Mesenchymal stem cell (in vitro differentiated cells and primary cell): ENCODE measurements at regions not wholly inside any gene's neighbourhood (a gene's known extent, or its start where the extent isn't known, plus 50 kb on each side); places are given as distances from the start of the nearest gene placed in this dataset.

Source experiments
- DNase-seq: peaks from one replicate; pipeline ENCODE4 v3.0.0-alpha.2; 2013
- H2AFZ ChIP-seq: one replicate; pipeline ENCODE4 v1.6.1; 2013; ENCODE audit warnings: low read depth, mild to moderate bottlenecking, control low read depth, inconsistent platforms, low read length, moderate library complexity
- H2AK5ac ChIP-seq: 2 replicates; pipeline ENCODE4 v1.6.1; 2013; ENCODE audit warnings: low read length, moderate library complexity, mild to moderate bottlenecking, inconsistent platforms; ENCODE audit not compliant: severe bottlenecking
- H2BK120ac ChIP-seq: one replicate; pipeline ENCODE4 v1.6.1; 2013; ENCODE audit warnings: low read depth, mild to moderate bottlenecking, inconsistent platforms, low read length, moderate library complexity
- H2BK12ac ChIP-seq, 2 experiments: one replicate each; pipeline ENCODE4 v1.6.1; 2013; ENCODE audit warnings: inconsistent platforms in 2 of 2, low read length in 2 of 2, mild to moderate bottlenecking in 2 of 2, moderate library complexity in 2 of 2, control low read depth in 1 of 2
- H2BK15ac ChIP-seq: one replicate; pipeline ENCODE4 v1.6.1; 2013; ENCODE audit warnings: mild to moderate bottlenecking, low read depth, inconsistent platforms; ENCODE audit not compliant: poor library complexity, severe bottlenecking
- H2BK5ac ChIP-seq: 2 replicates; pipeline ENCODE4 v1.6.1; 2013; ENCODE audit warnings: low read depth, mild to moderate bottlenecking, low read length, control low read depth, inconsistent platforms; ENCODE audit not compliant: poor library complexity, severe bottlenecking
- H3K14ac ChIP-seq, 2 experiments: one replicate each; pipeline ENCODE4 v1.6.1; 2013; ENCODE audit warnings: inconsistent platforms in 2 of 2, low read length in 2 of 2, control low read depth in 1 of 2, mild to moderate bottlenecking in 1 of 2, moderate library complexity in 1 of 2
- H3K18ac ChIP-seq, 2 experiments: one replicate each; pipeline ENCODE4 v1.6.1; 2013; ENCODE audit warnings: inconsistent platforms in 2 of 2, low read length in 2 of 2, control low read depth in 1 of 2, low read depth in 1 of 2, mild to moderate bottlenecking in 1 of 2
- H3K23ac ChIP-seq, 2 experiments: one replicate each; pipeline ENCODE4 v1.6.1; 2013; ENCODE audit warnings: inconsistent platforms in 2 of 2, low read length in 2 of 2, mild to moderate bottlenecking in 2 of 2, moderate library complexity in 2 of 2, control low read depth in 1 of 2
- H3K27ac ChIP-seq: 2 replicates; pipeline ENCODE4 v1.5.1; 2013; ENCODE audit warnings: mild to moderate bottlenecking, moderate library complexity, low read length, control low read depth, inconsistent platforms; ENCODE audit not compliant: poor library complexity, severe bottlenecking
- H3K27me3 ChIP-seq, 2 experiments: 2 replicates each; pipeline versions ENCODE4 v1.6.1 to v1.7.0; 2013; ENCODE audit warnings: low read length in 2 of 2, mild to moderate bottlenecking in 2 of 2, moderate library complexity in 2 of 2, control low read depth in 1 of 2, inconsistent platforms in 1 of 2; ENCODE audit not compliant: control insufficient read depth in 1 of 2, insufficient read depth in 1 of 2
- H3K36me3 ChIP-seq, 2 experiments: 2 replicates each; pipeline versions ENCODE4 v1.6.1 to v1.7.0; 2013; ENCODE audit warnings: low read length in 2 of 2, control low read depth in 1 of 2, inconsistent platforms in 1 of 2, low read depth in 1 of 2, mild to moderate bottlenecking in 1 of 2; ENCODE audit not compliant: insufficient read depth in 2 of 2, control insufficient read depth in 1 of 2
- H3K4ac ChIP-seq, 2 experiments: one replicate each; pipeline ENCODE4 v1.6.1; 2013; ENCODE audit warnings: inconsistent platforms in 2 of 2, low read length in 2 of 2, mild to moderate bottlenecking in 2 of 2, moderate library complexity in 2 of 2, control low read depth in 1 of 2, low read depth in 1 of 2
- H3K4me1 ChIP-seq: 2 replicates; pipeline ENCODE4 v1.6.1; 2013; ENCODE audit warnings: low read depth, low read length, control low read depth; ENCODE audit not compliant: control insufficient read depth, insufficient read depth
- H3K4me2 ChIP-seq: 2 replicates; pipeline ENCODE4 v1.6.1; 2013; ENCODE audit warnings: low read length, mild to moderate bottlenecking, inconsistent platforms; ENCODE audit not compliant: poor library complexity, severe bottlenecking
- H3K4me3 ChIP-seq, 2 experiments: 2 replicates each; pipeline versions ENCODE4 v1.5.1 to v1.7.0; 2013; ENCODE audit warnings: low read length in 2 of 2, mild to moderate bottlenecking in 2 of 2, control low read depth in 1 of 2, low read depth in 1 of 2; ENCODE audit not compliant: insufficient read depth in 1 of 2
- H3K79me1 ChIP-seq: replicated peaks from 2 replicates; pipeline ENCODE4 v1.6.1; 2013; ENCODE audit warnings: mild to moderate bottlenecking, control low read depth, low read length, inconsistent platforms; ENCODE audit not compliant: poor library complexity, severe bottlenecking
- H3K9ac ChIP-seq: 2 replicates; pipeline ENCODE4 v1.7.0; 2013; ENCODE audit warnings: mild to moderate bottlenecking, low read length, moderate library complexity
- H3K9me3 ChIP-seq: 2 replicates; pipeline ENCODE4 v1.7.0; 2013; ENCODE audit warnings: mild to moderate bottlenecking, low read length; ENCODE audit not compliant: control insufficient read depth
- H4K8ac ChIP-seq: one replicate; pipeline ENCODE4 v1.6.1; 2013; ENCODE audit warnings: inconsistent platforms, mild to moderate bottlenecking, low read length, moderate library complexity
- H4K91ac ChIP-seq: one replicate; pipeline ENCODE4 v1.6.1; 2013; ENCODE audit warnings: mild to moderate bottlenecking, low read length, inconsistent platforms
- WGBS: methylation state at CpG from one replicate; pipeline ENCODE4 v1.1.7; 2013; ENCODE audit warnings: mixed read lengths; 5-methylcytosine and 5-hydroxymethylcytosine counted together

DNA sequence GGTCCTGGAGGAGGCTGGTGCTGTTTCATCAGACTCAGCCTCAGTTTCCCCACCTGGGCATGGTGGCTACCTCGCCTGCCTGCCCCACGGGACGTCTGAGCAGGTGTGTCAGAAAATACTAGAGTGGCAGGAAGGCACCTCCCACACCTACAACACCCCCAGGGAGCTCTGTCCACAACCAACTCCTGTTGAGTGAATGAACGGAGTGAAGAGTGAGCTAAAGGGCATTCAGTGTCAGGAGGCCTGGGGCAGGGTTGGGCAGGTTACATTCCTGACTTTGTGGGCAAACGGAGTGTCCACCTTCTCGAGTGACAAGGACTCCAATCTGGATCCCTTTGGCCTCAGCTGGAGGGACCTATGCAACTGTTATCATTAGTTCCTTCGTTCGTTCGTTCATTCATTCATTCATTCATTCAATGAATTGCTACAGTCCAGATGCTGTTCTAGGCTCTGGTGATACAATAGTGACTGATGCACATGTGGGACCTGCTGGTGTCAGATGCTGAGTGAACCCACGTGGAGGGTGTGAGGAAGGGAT lies 195.2 kb downstream of the CTTN start:
- H2BK120ac ChIP-seq, result no peak overlapping the region
- peaks cover 3% of the 10 kb centered on the region for H3K79me1 ChIP-seq
- no peak overlapping the region for H3K4ac ChIP-seq
- H4K8ac ChIP-seq, result no peak overlapping the region
- H2BK12ac ChIP-seq, result no peak overlapping the region
- no peak overlapping the region for H3K9ac ChIP-seq
- no peaks in the 10 kb centered on the region for H3K36me3 ChIP-seq
- H2BK15ac ChIP-seq, result no peak overlapping the region
- no peaks in the 10 kb centered on the region for H3K9me3 ChIP-seq
- no peak for DNase-seq
- no peak overlapping the region for H2BK5ac ChIP-seq
- peaks cover 0 to 2% of the 10 kb centered on the region in 2 experiments for H3K27me3 ChIP-seq
- WGBS, result 78% methylated on average over 7 of the region's 10 CpGs
- H3K14ac ChIP-seq, result no peak overlapping the region
- no peak overlapping the region for H3K23ac ChIP-seq
- no peak overlapping the region for H3K4me3 ChIP-seq
- H2AK5ac ChIP-seq, result no peak overlapping the region
- H2AFZ ChIP-seq, result peak overlapping the region; percentile 30
- H3K4me2 ChIP-seq, result no peak overlapping the region
- no peak overlapping the region for H3K27ac ChIP-seq
- no peak overlapping the region for H4K91ac ChIP-seq
- H3K4me1 ChIP-seq, result no peaks in the 10 kb centered on the region
- H3K18ac ChIP-seq, result no peak overlapping the region

DNA sequence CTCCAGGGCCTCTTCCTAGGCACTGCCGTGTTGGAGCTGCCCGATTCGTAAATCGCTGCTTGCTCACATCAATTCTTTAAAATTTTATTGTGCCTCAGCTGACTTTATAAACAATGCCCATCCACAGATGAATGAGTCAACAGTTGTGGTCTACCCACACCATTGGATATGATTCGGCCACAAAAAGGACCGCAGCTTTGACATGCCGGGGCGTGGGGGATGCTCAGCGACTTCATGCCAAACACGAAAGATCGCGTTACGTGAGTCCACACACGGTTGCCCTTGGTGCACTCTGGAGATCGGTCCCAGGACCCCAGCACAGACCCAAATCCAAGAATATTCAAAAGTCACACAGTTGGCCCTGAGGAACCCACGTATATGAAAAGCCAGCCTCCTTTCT lies 195.7 kb downstream of the CTTN start:
- peaks cover 3% of the 10 kb centered on the region for H3K79me1 ChIP-seq
- no peak overlapping the region for H2AFZ ChIP-seq
- H2BK5ac ChIP-seq, result no peak overlapping the region
- H3K4me1 ChIP-seq, result no peaks in the 10 kb centered on the region
- H3K27ac ChIP-seq, result no peak overlapping the region
- H2BK15ac ChIP-seq, result no peak overlapping the region
- peaks cover 0 to 2% of the 10 kb centered on the region in 2 experiments for H3K27me3 ChIP-seq
- no peak overlapping the region for H3K4ac ChIP-seq
- DNase-seq, result no peak
- no peak overlapping the region for H3K18ac ChIP-seq
- 86% methylated on average over 16 of the region's 16 CpGs for WGBS
- H2BK12ac ChIP-seq, result no peak overlapping the region
- H2AK5ac ChIP-seq, result no peak overlapping the region
- H3K23ac ChIP-seq, result no peak overlapping the region
- no peaks in the 10 kb centered on the region for H3K36me3 ChIP-seq
- H4K91ac ChIP-seq, result no peak overlapping the region
- H3K4me2 ChIP-seq, result no peak overlapping the region
- H3K9me3 ChIP-seq, result no peaks in the 10 kb centered on the region
- no peak overlapping the region for H4K8ac ChIP-seq
- H3K4me3 ChIP-seq, result peak overlapping the region in 1 of 2 experiments; percentile 21
- H3K14ac ChIP-seq, result no peak overlapping the region
- H2BK120ac ChIP-seq, result no peak overlapping the region
- H3K9ac ChIP-seq, result no peak overlapping the region

DNA sequence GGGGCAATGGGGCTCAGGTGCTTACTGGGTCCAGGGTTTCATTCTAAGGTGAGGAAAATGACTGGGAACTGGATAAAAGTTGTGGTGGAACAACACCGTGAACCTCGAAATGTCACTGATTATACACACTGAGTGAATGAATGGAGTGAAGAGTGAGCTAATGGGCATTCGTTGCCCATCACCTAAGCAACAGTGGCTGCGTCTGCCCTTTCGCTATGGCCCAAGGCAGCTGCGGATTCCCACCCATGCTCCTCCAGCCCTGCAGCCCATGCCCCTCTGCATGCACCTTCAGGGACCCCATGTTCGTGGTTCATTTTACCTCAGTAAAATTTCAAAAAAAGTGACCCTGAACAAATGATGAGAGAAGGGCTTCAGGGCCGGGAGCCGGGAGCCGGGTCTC lies 196.3 kb downstream of the CTTN start:
- Histone ChIP-seq H3K36me3 (no peaks in the 10 kb centered on the region), H3K9ac (no peak overlapping the region)
- 90% methylated on average over 10 of the region's 10 CpGs for WGBS

DNA sequence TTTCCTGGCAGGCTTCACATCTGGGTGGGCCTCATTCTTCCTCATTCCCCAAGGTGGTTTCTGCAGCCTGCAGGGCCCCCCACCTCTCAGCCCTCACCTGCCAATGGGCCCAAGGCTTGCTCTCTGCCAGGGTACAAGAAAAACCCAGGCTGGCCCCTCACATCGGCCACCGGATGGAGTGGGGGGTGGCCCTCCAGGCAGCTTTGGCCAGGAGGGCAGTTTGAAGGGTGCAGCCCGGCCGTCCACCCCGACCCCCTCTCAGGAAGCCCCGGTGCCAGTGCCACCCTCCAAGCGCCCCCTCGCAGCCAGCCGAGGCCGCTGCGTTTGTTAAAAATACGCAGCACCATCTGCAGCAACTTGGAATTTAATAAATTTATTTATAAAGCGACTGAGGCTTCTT lies 196.7 kb downstream of the CTTN start:
- Histone ChIP-seq H3K9ac (no peak overlapping the region), H2BK15ac (no peak overlapping the region), H3K9me3 (no peaks in the 10 kb centered on the region), H2AFZ (no peak overlapping the region), H3K14ac (no peak overlapping the region), H3K23ac (no peak overlapping the region), H2BK12ac (no peak overlapping the region), H2AK5ac (no peak overlapping the region), H4K8ac (no peak overlapping the region), H3K27ac (no peak overlapping the region), H3K4me1 (no peaks in the 10 kb centered on the region), H3K27me3 (peaks cover 0 to 2% of the 10 kb centered on the region in 2 experiments), H3K4me2 (no peak overlapping the region), H2BK120ac (no peak overlapping the region), H3K79me1 (peaks cover 3% of the 10 kb centered on the region), H3K36me3 (no peaks in the 10 kb centered on the region), H3K18ac (no peak overlapping the region), H2BK5ac (no peak overlapping the region), H4K91ac (no peak overlapping the region), H3K4ac (no peak overlapping the region), H3K4me3 (no peak overlapping the region)
- no peak for DNase-seq
- WGBS, result 92% methylated on average over 13 of the region's 13 CpGs

More for the DNA sequence above, 196.3 kb downstream of the CTTN start:
- H3K4me2 ChIP-seq, result no peak overlapping the region
- H3K27me3 ChIP-seq, result peaks cover 0 to 2% of the 10 kb centered on the region in 2 experiments
- H3K4me3 ChIP-seq, result no peak overlapping the region
- H2BK120ac ChIP-seq, result no peak overlapping the region
- no peak overlapping the region for H2BK12ac ChIP-seq
- no peak overlapping the region for H3K4ac ChIP-seq
- no peak overlapping the region for H4K8ac ChIP-seq
- H2BK5ac ChIP-seq, result no peak overlapping the region
- no peak overlapping the region for H2AK5ac ChIP-seq
- H4K91ac ChIP-seq, result no peak overlapping the region
- no peak overlapping the region for H2AFZ ChIP-seq
- no peaks in the 10 kb centered on the region for H3K9me3 ChIP-seq
- H2BK15ac ChIP-seq, result no peak overlapping the region
- H3K14ac ChIP-seq, result no peak overlapping the region
- H3K23ac ChIP-seq, result no peak overlapping the region
- DNase-seq, result no peak
- H3K18ac ChIP-seq, result no peak overlapping the region
- no peak overlapping the region for H3K27ac ChIP-seq
- H3K4me1 ChIP-seq, result no peaks in the 10 kb centered on the region
- peaks cover 3% of the 10 kb centered on the region for H3K79me1 ChIP-seq
